IMR-90 (cell line): ENCODE measurements at regions not wholly inside any gene's neighbourhood (a gene's known extent, or its start where the extent isn't known, plus 50 kb on each side); places are given as distances from the start of the nearest gene placed in this dataset.

Experiments
- ATAC-seq: fragments of 200-7000 bp; cut with Tn5 transposase; 2 replicates; pipeline ENCODE4 v1.9.1; 2020; ENCODE audit warnings: low read depth, mild to moderate bottlenecking, moderate library complexity
- BruUV-seq: library from RNA; stranded (reverse); fragments of 400-500 nt; replicated peaks from 2 replicates; lab custom pipeline; 2021; lab: Mats Ljungman, UMichigan
- CTCF ChIA-PET: fragments of 300-600 bp; formaldehyde crosslinking; extraction: SDS; loops from one replicate; lab custom pipeline; 2021; ENCODE audit warnings: antibody characterized with exemption; lab: Yijun Ruan, JAX
- POLR2A ChIA-PET: fragments of 300-600 bp; sonication (Branson Sonifier 250); formaldehyde crosslinking; loops from one replicate; lab custom pipeline; 2022; ENCODE audit warnings: antibody characterized with exemption; ENCODE audit not compliant: unreplicated experiment; lab: Charles Lee
- DNase-seq: peaks from one replicate; pipeline ENCODE4 v3.0.0; 2013
- H2AFZ ChIP-seq: replicated peaks from 2 replicates; pipeline ENCODE3; 2013; ENCODE audit warnings: low read length, mild to moderate bottlenecking; ENCODE audit not compliant: poor library complexity
- H2AK5ac ChIP-seq: 2 replicates; pipeline ENCODE4 v1.6.1; 2013; ENCODE audit warnings: low read depth, low read length, inconsistent platforms
- H2AK9ac ChIP-seq: replicated peaks from 2 replicates; pipeline ENCODE3; 2013; ENCODE audit warnings: mild to moderate bottlenecking, low read depth, low read length, moderate library complexity; ENCODE audit not compliant: poor library complexity
- H2BK120ac ChIP-seq: 2 replicates; pipeline ENCODE4 v1.6.1; 2013; ENCODE audit warnings: low read depth, low read length, inconsistent platforms
- H2BK15ac ChIP-seq: 3 replicates; pipeline ENCODE4 v1.6.1; 2013; ENCODE audit warnings: low read depth, low read length, inconsistent platforms
- H2BK20ac ChIP-seq: 2 replicates; pipeline ENCODE4 v1.6.1; 2013; ENCODE audit warnings: low read depth, mild to moderate bottlenecking, inconsistent platforms, low read length, moderate library complexity
- H2BK5ac ChIP-seq: 2 replicates; pipeline ENCODE4 v1.6.1; 2013; ENCODE audit warnings: mild to moderate bottlenecking, low read depth, low read length, inconsistent platforms; ENCODE audit not compliant: poor library complexity, severe bottlenecking
- H3K14ac ChIP-seq: replicated peaks from 2 replicates; pipeline ENCODE4 v1.6.1; 2013; ENCODE audit warnings: low read depth, low read length, inconsistent platforms
- H3K18ac ChIP-seq: 2 replicates; pipeline ENCODE4 v1.6.1; 2013; ENCODE audit warnings: low read depth, low read length, control low read depth
- H3K23ac ChIP-seq: 2 replicates; pipeline ENCODE4 v1.6.1; 2013; ENCODE audit warnings: low read depth, low read length, inconsistent platforms
- H3K27ac ChIP-seq: 2 replicates; pipeline ENCODE4 v1.5.1; 2013; ENCODE audit warnings: mild to moderate bottlenecking, control low read depth, low read length; ENCODE audit not compliant: insufficient read depth
- H3K27me3 ChIP-seq: 2 replicates; pipeline ENCODE4 v1.6.1; 2013; ENCODE audit warnings: low read length; ENCODE audit not compliant: control insufficient read depth, insufficient read depth
- H3K36me3 ChIP-seq: 2 replicates; pipeline ENCODE4 v1.6.1; 2013; ENCODE audit warnings: low read length, mixed read lengths; ENCODE audit not compliant: control insufficient read depth, insufficient read depth
- H3K4ac ChIP-seq: 2 replicates; pipeline ENCODE4 v1.6.1; 2013; ENCODE audit warnings: low read depth, low read length, inconsistent platforms
- H3K4me1 ChIP-seq: 2 replicates; pipeline ENCODE4 v1.6.1; 2013; ENCODE audit warnings: low read length, mixed read lengths; ENCODE audit not compliant: control insufficient read depth, insufficient read depth
- H3K4me2 ChIP-seq: 2 replicates; pipeline ENCODE4 v1.6.1; 2013; ENCODE audit warnings: low read depth, mild to moderate bottlenecking, control low read depth, low read length, moderate library complexity
- H3K4me3 ChIP-seq: 2 replicates; pipeline ENCODE4 v1.5.1; 2013; ENCODE audit warnings: low read depth, mild to moderate bottlenecking, control low read depth, low read length, moderate library complexity; ENCODE audit not compliant: insufficient read depth
- H3K56ac ChIP-seq: 2 replicates; pipeline ENCODE4 v1.6.1; 2013; ENCODE audit warnings: low read length, inconsistent platforms; ENCODE audit not compliant: insufficient read depth; ENCODE audit errors: extremely low read depth
- H3K79me1 ChIP-seq, 2 experiments: 2 replicates each; pipeline ENCODE4 v1.6.1; 2013; ENCODE audit warnings: low read length in 2 of 2, inconsistent platforms in 1 of 2, low read depth in 1 of 2
- H3K9ac ChIP-seq: 2 replicates; pipeline ENCODE4 v1.6.1; 2013; ENCODE audit warnings: low read depth, low read length, control low read depth
- H3K9me1 ChIP-seq: 2 replicates; pipeline ENCODE4 v1.6.1; 2013; ENCODE audit warnings: low read length, inconsistent platforms; ENCODE audit not compliant: insufficient read depth
- H3K9me3 ChIP-seq: 2 replicates; pipeline ENCODE4 v1.6.1; 2013; ENCODE audit warnings: low read length; ENCODE audit not compliant: control insufficient read depth, insufficient read depth
- H4K20me1 ChIP-seq: 2 replicates; pipeline ENCODE4 v1.6.1; 2013; ENCODE audit warnings: low read length, inconsistent platforms; ENCODE audit not compliant: insufficient read depth
- H4K5ac ChIP-seq: 2 replicates; pipeline ENCODE4 v1.6.1; 2013; ENCODE audit warnings: mild to moderate bottlenecking, low read depth, low read length, control low read depth
- H4K8ac ChIP-seq, 2 experiments: 2 replicates each; pipeline ENCODE4 v1.6.1; 2013; ENCODE audit warnings: low read depth in 2 of 2, low read length in 2 of 2, control low read depth in 1 of 2, inconsistent platforms in 1 of 2
- H4K91ac ChIP-seq: 2 replicates; pipeline ENCODE4 v1.6.1; 2013; ENCODE audit warnings: low read depth, low read length, inconsistent platforms; ENCODE audit not compliant: insufficient read depth
- BHLHE40 ChIP-seq: fragments of 150-350 bp; IDR thresholded peaks from 2 replicates; pipeline ENCODE4 v1.6.1; 2016; ENCODE audit warnings: mild to moderate bottlenecking, low read depth, low read length
- CEBPB ChIP-seq: IDR thresholded peaks from 2 replicates; pipeline ENCODE4 v1.6.1; 2012; ENCODE audit warnings: low read depth, low read length, improper control_type of control experiment
- ELK1 ChIP-seq: fragments of 150-350 bp; IDR thresholded peaks from 2 replicates; pipeline ENCODE4 v1.6.1; 2016; ENCODE audit warnings: low read depth, mild to moderate bottlenecking, low read length, moderate library complexity, borderline replicate concordance
- FOS ChIP-seq: fragments of 150-350 bp; IDR thresholded peaks from 2 replicates; pipeline ENCODE4 v1.6.1; 2016; ENCODE audit warnings: low read depth, low read length
- MAFK ChIP-seq: IDR thresholded peaks from 2 replicates; pipeline ENCODE4 v1.6.1; 2012; ENCODE audit warnings: low read depth, low read length, improper control_type of control experiment
- MAZ ChIP-seq: IDR thresholded peaks from 2 replicates; pipeline ENCODE4 v1.6.1; 2012; ENCODE audit warnings: low read depth, mild to moderate bottlenecking, low read length, improper control_type of control experiment, moderate library complexity, borderline replicate concordance
- MXI1 ChIP-seq: IDR thresholded peaks from 2 replicates; pipeline ENCODE4 v1.6.1; 2012; ENCODE audit warnings: low read depth, mild to moderate bottlenecking, low read length, moderate library complexity, borderline replicate concordance
- POLR2A ChIP-seq: IDR thresholded peaks from 2 replicates; pipeline ENCODE4 v1.6.1; 2012; ENCODE audit warnings: mild to moderate bottlenecking, low read depth, low read length
- RCOR1 ChIP-seq: IDR thresholded peaks from 2 replicates; pipeline ENCODE4 v1.6.1; 2012; ENCODE audit warnings: mild to moderate bottlenecking, low read length, improper control_type of control experiment; ENCODE audit not compliant: insufficient replicate concordance
- RFX5 ChIP-seq: IDR thresholded peaks from 2 replicates; pipeline ENCODE4 v1.8.0; 2012; ENCODE audit warnings: low read depth, mild to moderate bottlenecking, low read length, moderate library complexity
- SMC3 ChIP-seq: fragments of 150-350 bp; IDR thresholded peaks from 2 replicates; pipeline ENCODE4 v1.6.1; 2016; ENCODE audit warnings: low read depth, mild to moderate bottlenecking, antibody characterized with exemption, low read length, moderate library complexity
- USF2 ChIP-seq: fragments of 150-350 bp; IDR thresholded peaks from 2 replicates; pipeline ENCODE4 v1.6.1; 2017; ENCODE audit warnings: mild to moderate bottlenecking, antibody characterized with exemption, low read length, low read depth
- WGBS, 2 experiments: methylation state at CpG; one replicate each; pipeline versions ENCODE4 v1.1.5 to v1.1.7; 2013; ENCODE audit warnings: missing lambda C conversion rate in 2 of 2; ENCODE audit not compliant: insufficient read length in 1 of 2; ENCODE audit errors: extremely low coverage in 2 of 2; 5-methylcytosine and 5-hydroxymethylcytosine counted together
- dilution Hi-C: fragments of 300-500 bp; cut with HindIII; formaldehyde crosslinking; loops from one replicate; pipeline ENCODE4 v1.14.3; 2018; ENCODE audit warnings: low sequenced_read_pairs; ENCODE audit not compliant: unreplicated experiment
- in situ Hi-C: fragments of 300-500 bp; cut with MboI; formaldehyde crosslinking; loops from 3 replicates; pipeline ENCODE4 v1.14.3; 2019; ENCODE audit warnings: low sequenced_read_pairs, inconsistent platforms, mixed read lengths
- intact Hi-C: fragments of 100-400 bp; cut with micrococcal nuclease; formaldehyde crosslinking; loops from 2 replicates; pipeline ENCODE4 v1.10.0; 2022

- Histone ChIP-seq H4K20me1 (no peaks in the 10 kb centered on the region), H3K56ac (no peak overlapping the region), H3K4me2 (no peak overlapping the region), H2BK15ac (no peak overlapping the region), H4K91ac (no peak overlapping the region), H3K27ac (no peak overlapping the region), H3K9me1 (no peaks in the 10 kb centered on the region), H3K36me3 (no peaks in the 10 kb centered on the region), H3K9me3 (no peaks in the 10 kb centered on the region), H3K4ac (no peak overlapping the region), H3K27me3 (no peaks in the 10 kb centered on the region), H3K18ac (no peak overlapping the region), H3K4me3 (no peak overlapping the region), H2BK120ac (no peak overlapping the region), H2AK9ac (no peak overlapping the region), H2BK20ac (no peak overlapping the region), H3K79me1 (no peaks in the 10 kb centered on the region), H3K4me1 (no peaks in the 10 kb centered on the region), H3K9ac (no peak overlapping the region), H3K23ac (no peak overlapping the region), H2BK5ac (no peak overlapping the region), H2AFZ (no peak overlapping the region), H4K8ac (no peak overlapping the region), H3K14ac (no peak overlapping the region), H4K5ac (no peak overlapping the region), H2AK5ac (no peak overlapping the region)
- intact Hi-C loops (no loop called here), dilution Hi-C loops (no loop called here), in situ Hi-C loops (no loop called here)
- ChIA-PET POLR2A (no interaction called here), CTCF (no interaction called here)
- no CpG with 5 or more reads among the region's 4 CpGs for WGBS, 2 experiments
- no TSS peak for BruUV-seq
- no peak for TF ChIP-seq USF2
- TF ChIP-seq POLR2A = no peak
- no peak for TF ChIP-seq FOS
- TF ChIP-seq RFX5 = no peak
- no peak for TF ChIP-seq MAFK
- no peak for TF ChIP-seq CEBPB
- no peak for TF ChIP-seq SMC3
- no peak for TF ChIP-seq BHLHE40
- TF ChIP-seq MXI1 = no peak
- no peak for TF ChIP-seq RCOR1
- no peak for TF ChIP-seq ELK1
- no peak for TF ChIP-seq MAZ
- no peak for DNase-seq
- ATAC-seq = no peak
Measured at GRCh38 chr3:116961106-116961505, 251.5 kb downstream of the TUSC7 start.
